ENCODE measurements at regions not wholly inside any gene's neighbourhood (a gene's known extent, or its start where the extent isn't known, plus 50 kb on each side); places are given as distances from the start of the nearest gene placed in this dataset.

- intact Hi-C loops (cut with DNase I), result no loop called here
- H3K9me3 ChIP-seq, result no peaks in the 10 kb centered on the region
- no peaks in the 10 kb centered on the region for H3K36me3 ChIP-seq
- no peaks in the 10 kb centered on the region for H3K4me1 ChIP-seq
- H3K4me3 ChIP-seq, result no peak overlapping the region
- H3K27me3 ChIP-seq, result no peaks in the 10 kb centered on the region
- no peak overlapping the region for H3K27ac ChIP-seq
- TF ChIP-seq, protein P1, sequence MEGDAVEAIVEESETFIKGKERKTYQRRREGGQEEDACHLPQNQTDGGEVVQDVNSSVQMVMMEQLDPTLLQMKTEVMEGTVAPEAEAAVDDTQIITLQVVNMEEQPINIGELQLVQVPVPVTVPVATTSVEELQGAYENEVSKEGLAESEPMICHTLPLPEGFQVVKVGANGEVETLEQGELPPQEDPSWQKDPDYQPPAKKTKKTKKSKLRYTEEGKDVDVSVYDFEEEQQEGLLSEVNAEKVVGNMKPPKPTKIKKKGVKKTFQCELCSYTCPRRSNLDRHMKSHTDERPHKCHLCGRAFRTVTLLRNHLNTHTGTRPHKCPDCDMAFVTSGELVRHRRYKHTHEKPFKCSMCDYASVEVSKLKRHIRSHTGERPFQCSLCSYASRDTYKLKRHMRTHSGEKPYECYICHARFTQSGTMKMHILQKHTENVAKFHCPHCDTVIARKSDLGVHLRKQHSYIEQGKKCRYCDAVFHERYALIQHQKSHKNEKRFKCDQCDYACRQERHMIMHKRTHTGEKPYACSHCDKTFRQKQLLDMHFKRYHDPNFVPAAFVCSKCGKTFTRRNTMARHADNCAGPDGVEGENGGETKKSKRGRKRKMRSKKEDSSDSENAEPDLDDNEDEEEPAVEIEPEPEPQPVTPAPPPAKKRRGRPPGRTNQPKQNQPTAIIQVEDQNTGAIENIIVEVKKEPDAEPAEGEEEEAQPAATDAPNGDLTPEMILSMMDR (IDR thresholded peaks at IDR 0.05), result no peak
- no peak for DNase-seq
- ATAC-seq, result no peak
Observed at GRCh38 chr11:130710497-130711012, 205.7 kb downstream of the SNX19 start.

- Histone ChIP-seq H3K36me3 (no peaks in the 10 kb centered on the region), H3K9me3 (no peaks in the 10 kb centered on the region), H3K4me1 (no peaks in the 10 kb centered on the region), H3K4me3 (no peak overlapping the region), H3K27me3 (no peaks in the 10 kb centered on the region), H3K27ac (no peak overlapping the region)
- no peak for DNase-seq
- intact Hi-C loops (cut with DNase I), result no loop called here
- TF ChIP-seq, protein P1 (IDR thresholded peaks at IDR 0.05), result no peak
- no peak for ATAC-seq
Observed at GRCh38 chr11:130711193-130711592, 205.1 kb downstream of the SNX19 start.

DNA sequence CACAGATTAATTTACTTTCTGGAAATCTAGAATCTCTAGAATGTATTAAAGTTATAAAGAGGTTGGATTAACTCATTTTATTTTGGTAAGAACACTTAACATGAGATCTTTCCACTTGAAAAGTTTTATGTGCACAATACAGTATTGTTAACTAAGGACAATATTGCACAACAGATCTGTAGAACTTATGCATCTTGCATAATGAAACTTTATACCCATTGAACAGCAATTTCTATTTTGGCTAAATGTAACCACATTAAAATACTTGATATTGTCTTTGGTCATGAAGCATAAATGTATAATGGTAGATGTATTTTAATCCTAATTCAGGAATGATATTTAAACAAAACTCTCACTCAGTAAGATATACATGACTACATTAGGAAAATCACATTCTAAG, 203.8 kb downstream of the SNX19 start:
- Histone ChIP-seq H3K27ac (no peak overlapping the region), H3K36me3 (no peaks in the 10 kb centered on the region), H3K4me1 (no peaks in the 10 kb centered on the region), H3K4me3 (no peak overlapping the region), H3K9me3 (no peaks in the 10 kb centered on the region), H3K27me3 (no peaks in the 10 kb centered on the region)
- DNase-seq (no peak), ATAC-seq (no peak)
- intact Hi-C loops (cut with DNase I), result no loop called here
- TF ChIP-seq, protein P1 (IDR thresholded peaks at IDR 0.05), result no peak

DNA sequence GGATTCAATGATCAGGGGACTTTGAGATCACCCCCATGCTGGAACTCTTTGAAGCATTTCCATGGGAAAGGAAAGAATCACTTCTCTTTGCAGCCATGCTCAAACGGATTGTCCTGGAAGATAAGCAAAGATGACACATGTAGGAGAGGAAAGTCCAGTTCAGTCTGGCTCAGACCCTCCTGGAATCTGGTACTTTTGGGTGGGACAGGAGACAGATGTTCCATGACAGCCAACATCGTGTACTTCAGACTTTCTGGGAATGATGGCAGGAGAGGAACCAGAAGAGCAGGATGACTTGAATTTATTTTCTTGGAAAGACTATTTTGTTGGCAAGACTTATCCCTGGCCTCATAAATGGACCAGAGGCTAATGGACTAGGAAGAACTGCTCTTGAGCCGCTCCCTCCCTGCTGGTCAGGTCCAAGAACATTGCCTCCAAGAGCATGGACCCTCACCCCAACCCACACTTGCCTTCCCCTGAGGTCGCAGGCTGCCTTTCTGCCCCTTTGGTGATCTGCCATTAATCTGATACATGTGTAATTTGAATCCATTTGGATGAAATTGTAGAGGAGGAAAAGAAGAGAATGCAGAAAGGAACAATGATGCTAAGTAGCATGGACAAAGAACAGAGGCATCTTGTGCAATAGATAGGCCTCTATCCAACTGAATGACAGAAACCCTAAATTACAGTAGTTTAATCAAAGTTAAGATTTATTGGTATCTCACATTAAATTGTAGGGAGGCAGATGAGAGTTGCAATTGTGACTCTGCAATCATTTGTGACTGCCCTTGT, 201.0 kb downstream of the SNX19 start:
- Histone ChIP-seq H3K4me3 (no peak overlapping the region), H3K27me3 (no peaks in the 10 kb centered on the region), H3K9me3 (no peaks in the 10 kb centered on the region), H3K4me1 (no peaks in the 10 kb centered on the region), H3K27ac (no peak overlapping the region), H3K36me3 (no peaks in the 10 kb centered on the region)
- ATAC-seq, result no peak
- intact Hi-C loops (cut with DNase I), result no loop called here
- TF ChIP-seq, protein P1 (IDR thresholded peaks at IDR 0.05), result no peak
- no peak for DNase-seq

GRCh38 chr11:130715877-130716220, 200.4 kb downstream of the SNX19 start:
- H3K9me3 ChIP-seq, result no peaks in the 10 kb centered on the region
- H3K4me3 ChIP-seq, result no peak overlapping the region
- no peaks in the 10 kb centered on the region for H3K36me3 ChIP-seq
- no peaks in the 10 kb centered on the region for H3K4me1 ChIP-seq
- H3K27ac ChIP-seq, result no peak overlapping the region
- DNase-seq (no peak), ATAC-seq (no peak)
- intact Hi-C loops (cut with DNase I), result no loop called here
- H3K27me3 ChIP-seq, result no peaks in the 10 kb centered on the region
- TF ChIP-seq, protein P1 (IDR thresholded peaks at IDR 0.05), result no peak

All from left lung (tissue), 4 donors.